ENCODE measurements at regions not wholly inside any gene's neighbourhood (a gene's known extent, or its start where the extent isn't known, plus 50 kb on each side); places are given as distances from the start of the nearest gene placed in this dataset.
A peak's percentile ranks its signal among the peaks of the same experiment; 100 is the strongest.

DNA sequence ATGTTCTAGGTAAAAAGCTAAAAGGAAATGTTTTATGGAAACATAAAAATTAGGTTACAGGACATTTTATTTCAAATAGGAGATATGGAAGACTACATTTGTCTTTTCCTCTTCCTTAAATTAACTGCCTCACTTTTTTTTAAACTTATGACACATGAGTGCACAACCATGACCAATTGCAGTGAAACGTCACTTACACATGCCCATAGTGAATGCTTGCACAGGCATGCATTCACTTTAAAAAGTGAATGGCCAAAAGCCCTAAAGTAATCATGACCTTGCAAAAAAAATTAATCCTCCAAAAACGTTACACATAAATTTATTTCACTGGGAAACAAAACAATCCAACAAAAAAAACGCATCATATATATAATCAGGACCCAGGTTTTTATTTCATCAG is 343.2 kb upstream of the TMTC1 start (continued):
- TF ChIP-seq BCL11B (tag by site-specific recombination; IDR thresholded peaks at IDR 0.05; ENCODE audit: low read depth) = no peak

DNA sequence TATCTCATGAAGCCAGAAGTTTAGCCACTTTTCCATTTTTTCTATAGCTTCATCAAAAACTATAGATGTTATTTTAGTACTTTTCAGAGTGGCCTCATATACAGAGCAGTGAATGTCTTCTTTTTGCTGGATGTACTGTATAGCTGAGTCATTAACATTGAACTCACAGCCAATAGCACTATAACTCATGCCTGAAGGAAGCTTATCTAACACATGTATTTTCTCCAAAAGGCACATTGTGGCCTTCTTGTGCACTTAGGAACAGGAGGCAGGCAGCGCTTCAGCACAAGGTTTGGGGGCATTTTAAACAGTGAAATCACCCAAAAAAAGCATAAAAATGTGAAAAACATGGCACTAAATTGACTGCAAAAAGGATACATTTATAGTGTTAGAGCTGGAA is 336.8 kb upstream of the TMTC1 start:
- H3K27ac ChIP-seq (ENCODE audit: extremely low read depth, low read depth, low read length) = no peak overlapping the region
- TF ChIP-seq WT1 (tag by site-specific recombination; IDR thresholded peaks at IDR 0.05) (no peak), ZNF266 (tag by site-specific recombination; IDR thresholded peaks at IDR 0.05; ENCODE audit: low read depth) (no peak), ZNF548 (tag by site-specific recombination; IDR thresholded peaks at IDR 0.05) (no peak), ZSCAN23 (tag by site-specific recombination; IDR thresholded peaks at IDR 0.05) (no peak), ZNF169 (tag by site-specific recombination; IDR thresholded peaks at IDR 0.05) (no peak)
- ChIA-PET POLR2A (no interaction called here), CTCF (no interaction called here)
- no peak overlapping the region for H3K4me3 ChIP-seq (ENCODE audit: low read depth, low read length)
- H3K9me3 ChIP-seq (ENCODE audit: control insufficient read depth, insufficient read depth, low read depth, low read length) = no peaks in the 10 kb centered on the region
- H3K36me3 ChIP-seq (ENCODE audit: control insufficient read depth in 2 of 2, insufficient read depth in 1 of 2, low read length in 2 of 2) = no peaks in the 10 kb centered on the region
- no peaks in the 10 kb centered on the region for H3K4me1 ChIP-seq (ENCODE audit: control insufficient read depth, insufficient read depth, low read length)

DNA sequence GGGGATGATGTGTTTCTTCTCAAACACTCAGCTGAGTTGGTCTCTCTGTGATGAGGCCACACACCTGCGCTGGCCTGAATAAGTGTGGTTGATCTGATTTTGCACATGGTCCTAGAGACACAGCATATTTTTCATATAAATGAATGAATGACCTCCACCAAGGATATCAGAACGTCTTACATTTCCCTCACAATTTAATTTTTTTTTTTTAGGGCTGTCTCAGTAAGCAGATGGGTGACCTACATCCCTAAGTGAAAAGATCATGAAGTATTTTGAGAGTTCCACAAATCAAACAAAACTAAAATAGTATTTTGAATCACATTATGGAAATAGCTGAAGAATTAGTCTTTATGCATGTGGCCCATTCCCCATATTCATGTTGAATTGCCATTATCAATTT is 333.7 kb upstream of the TMTC1 start:
- TF ChIP-seq ZNF510 (tag by site-specific recombination; IDR thresholded peaks at IDR 0.05; ENCODE audit: insufficient replicate concordance) = peak; percentile 95
- TF ChIP-seq, protein P1, sequence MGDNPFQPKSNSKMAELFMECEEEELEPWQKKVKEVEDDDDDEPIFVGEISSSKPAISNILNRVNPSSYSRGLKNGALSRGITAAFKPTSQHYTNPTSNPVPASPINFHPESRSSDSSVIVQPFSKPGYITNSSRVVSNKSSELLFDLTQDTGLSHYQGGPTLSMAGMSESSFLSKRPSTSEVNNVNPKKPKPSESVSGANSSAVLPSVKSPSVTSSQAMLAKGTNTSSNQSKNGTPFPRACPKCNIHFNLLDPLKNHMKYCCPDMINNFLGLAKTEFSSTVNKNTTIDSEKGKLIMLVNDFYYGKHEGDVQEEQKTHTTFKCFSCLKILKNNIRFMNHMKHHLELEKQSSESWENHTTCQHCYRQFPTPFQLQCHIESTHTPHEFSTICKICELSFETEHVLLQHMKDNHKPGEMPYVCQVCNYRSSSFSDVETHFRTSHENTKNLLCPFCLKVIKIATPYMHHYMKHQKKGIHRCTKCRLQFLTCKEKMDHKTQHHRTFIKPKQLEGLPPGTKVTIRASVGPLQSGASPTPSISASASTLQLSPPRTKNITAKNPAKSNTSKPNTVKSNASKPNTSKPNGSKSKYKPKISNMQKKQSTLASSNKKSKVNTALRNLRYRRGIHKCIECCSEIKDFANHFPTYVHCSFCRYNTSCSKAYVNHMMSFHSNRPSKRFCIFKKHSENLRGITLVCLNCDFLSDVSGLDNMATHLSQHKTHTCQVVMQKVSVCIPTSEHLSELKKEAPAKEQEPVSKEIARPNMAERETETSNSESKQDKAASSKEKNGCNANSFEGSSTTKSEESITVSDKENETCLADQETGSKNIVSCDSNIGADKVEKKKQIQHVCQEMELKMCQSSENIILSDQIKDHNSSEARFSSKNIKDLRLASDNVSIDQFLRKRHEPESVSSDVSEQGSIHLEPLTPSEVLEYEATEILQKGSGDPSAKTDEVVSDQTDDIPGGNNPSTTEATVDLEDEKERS (tag by site-specific recombination; IDR thresholded peaks at IDR 0.05) = no peak
- Histone ChIP-seq H3K9me3 (ENCODE audit: control insufficient read depth, insufficient read depth, low read depth, low read length) (no peaks in the 10 kb centered on the region), H3K27ac (ENCODE audit: extremely low read depth, low read depth, low read length) (no peak overlapping the region), H3K4me1 (ENCODE audit: control insufficient read depth, insufficient read depth, low read length) (no peaks in the 10 kb centered on the region), H3K4me3 (ENCODE audit: low read depth, low read length) (no peak overlapping the region), H3K36me3 (ENCODE audit: control insufficient read depth in 2 of 2, insufficient read depth in 1 of 2, low read length in 2 of 2) (no peaks in the 10 kb centered on the region)
- CTCF ChIA-PET = interaction anchor here (0.6 kb wide), 1 partner anchor 325 kb away, joined by 4 read pairs; no protein-coding TSS in a partner anchor
- POLR2A ChIA-PET = no interaction called here

DNA sequence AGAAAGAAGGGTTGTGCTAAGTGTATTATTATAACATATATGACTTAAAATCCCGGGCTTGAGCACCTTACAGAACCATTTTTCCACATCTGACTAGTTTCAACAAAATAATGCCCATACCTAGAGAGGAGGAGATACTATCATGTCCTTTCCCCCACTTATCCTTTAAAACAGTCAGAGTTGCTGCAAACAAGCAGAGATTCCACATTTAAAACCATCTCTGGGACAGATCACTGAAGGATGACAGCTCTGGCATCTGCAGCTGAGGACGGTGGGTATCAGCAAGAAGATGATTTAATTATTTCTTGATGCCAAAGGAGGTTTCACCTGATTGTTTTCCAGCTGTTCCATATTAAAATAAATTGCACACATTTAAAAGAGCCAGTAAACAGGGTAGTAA is 328.0 kb upstream of the TMTC1 start:
- TF ChIP-seq MZF1 (tag by site-specific recombination; IDR thresholded peaks at IDR 0.05; ENCODE audit: borderline replicate concordance) (no peak), ZNF585B (tag by site-specific recombination; IDR thresholded peaks at IDR 0.05) (no peak), TCF7L2 (IDR thresholded peaks at IDR 0.05; ENCODE audit: borderline replicate concordance, low read depth, low read length) (no peak), ZBTB7A (tag by site-specific recombination; IDR thresholded peaks at IDR 0.05; ENCODE audit: low read depth) (no peak), ZNF621 (tag by site-specific recombination; IDR thresholded peaks at IDR 0.05) (no peak), ZNF747 (tag by site-specific recombination; IDR thresholded peaks at IDR 0.05) (no peak), ZNF366 (tag by site-specific recombination; conservative IDR thresholded peaks at IDR 0.05) (no peak), ZNF132 (tag by site-specific recombination; IDR thresholded peaks at IDR 0.05; ENCODE audit: borderline replicate concordance) (no peak), ZNF670 (tag by site-specific recombination; IDR thresholded peaks at IDR 0.05; ENCODE audit: low read depth) (no peak), HOXC10 (CRISPR knock-in tag; IDR thresholded peaks at IDR 0.05) (no peak), ZFP41 (tag by site-specific recombination; IDR thresholded peaks at IDR 0.05; ENCODE audit: borderline replicate concordance) (no peak), WT1 (tag by site-specific recombination; IDR thresholded peaks at IDR 0.05) (no peak)
- TF ChIP-seq, protein P1 (tag by site-specific recombination; IDR thresholded peaks at IDR 0.05) = no peak
- TF ChIP-seq, protein P2, sequence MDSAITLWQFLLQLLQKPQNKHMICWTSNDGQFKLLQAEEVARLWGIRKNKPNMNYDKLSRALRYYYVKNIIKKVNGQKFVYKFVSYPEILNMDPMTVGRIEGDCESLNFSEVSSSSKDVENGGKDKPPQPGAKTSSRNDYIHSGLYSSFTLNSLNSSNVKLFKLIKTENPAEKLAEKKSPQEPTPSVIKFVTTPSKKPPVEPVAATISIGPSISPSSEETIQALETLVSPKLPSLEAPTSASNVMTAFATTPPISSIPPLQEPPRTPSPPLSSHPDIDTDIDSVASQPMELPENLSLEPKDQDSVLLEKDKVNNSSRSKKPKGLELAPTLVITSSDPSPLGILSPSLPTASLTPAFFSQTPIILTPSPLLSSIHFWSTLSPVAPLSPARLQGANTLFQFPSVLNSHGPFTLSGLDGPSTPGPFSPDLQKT (IDR thresholded peaks at IDR 0.05; ENCODE audit: borderline replicate concordance, low read depth, low read length) = no peak
- Histone ChIP-seq H3K4me3 (ENCODE audit: low read depth, low read length) (no peak overlapping the region), H3K4me1 (ENCODE audit: control insufficient read depth, insufficient read depth, low read length) (no peaks in the 10 kb centered on the region), H3K27ac (ENCODE audit: extremely low read depth, low read depth, low read length) (no peak overlapping the region), H3K9me3 (ENCODE audit: control insufficient read depth, insufficient read depth, low read depth, low read length) (no peaks in the 10 kb centered on the region), H3K36me3 (ENCODE audit: control insufficient read depth in 2 of 2, insufficient read depth in 1 of 2, low read length in 2 of 2) (no peaks in the 10 kb centered on the region)
- ChIA-PET POLR2A (interaction anchor here (0.6 kb wide), 1 partner anchor 1863 kb away, joined by 3 read pairs; no protein-coding TSS in a partner anchor), CTCF (no interaction called here)

Data from HEK293 (cell line).